Neural progenitor cell (in vitro differentiated cells): ENCODE measurements at regions not wholly inside any gene's neighbourhood (a gene's known extent, or its start where the extent isn't known, plus 50 kb on each side); places are given as distances from the start of the nearest gene placed in this dataset.

Experiments used
- EZH2 ChIP-seq: fragments of 200-600 bp; sonication (generic); IDR thresholded peaks from 2 replicates; pipeline ENCODE4 v1.6.1; 2017; ENCODE audit warnings: antibody characterized with exemption, mild to moderate bottlenecking, moderate library complexity
- TF ChIP-seq, protein P1 (sequence below): fragments of 200-600 bp; sonication (generic); IDR thresholded peaks from 2 replicates; pipeline ENCODE4 v1.5.1; 2017; ENCODE audit warnings: antibody characterized with exemption, mild to moderate bottlenecking

DNA sequence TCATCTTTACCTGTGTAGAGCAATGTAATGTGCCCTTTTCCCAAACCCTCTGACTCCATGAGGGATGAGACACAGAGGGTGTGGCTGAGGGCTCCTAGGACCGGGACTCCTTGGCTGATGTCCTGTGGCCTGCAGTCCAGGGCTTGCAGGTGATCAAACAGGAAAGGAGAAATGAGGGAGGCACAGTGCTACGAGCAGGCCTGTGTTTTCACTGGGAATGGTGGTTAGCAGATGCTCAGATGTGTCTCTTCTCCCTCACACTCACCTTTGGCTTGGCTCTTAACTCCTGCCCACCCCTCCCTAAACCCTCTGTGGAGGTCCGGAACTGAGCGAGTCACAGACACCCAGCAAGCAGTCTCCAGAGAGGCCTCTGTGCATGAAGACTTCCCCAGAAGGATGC is 254.4 kb downstream of the DAD1 start:
- TF ChIP-seq EZH2, result no peak
- TF ChIP-seq, protein P1, sequence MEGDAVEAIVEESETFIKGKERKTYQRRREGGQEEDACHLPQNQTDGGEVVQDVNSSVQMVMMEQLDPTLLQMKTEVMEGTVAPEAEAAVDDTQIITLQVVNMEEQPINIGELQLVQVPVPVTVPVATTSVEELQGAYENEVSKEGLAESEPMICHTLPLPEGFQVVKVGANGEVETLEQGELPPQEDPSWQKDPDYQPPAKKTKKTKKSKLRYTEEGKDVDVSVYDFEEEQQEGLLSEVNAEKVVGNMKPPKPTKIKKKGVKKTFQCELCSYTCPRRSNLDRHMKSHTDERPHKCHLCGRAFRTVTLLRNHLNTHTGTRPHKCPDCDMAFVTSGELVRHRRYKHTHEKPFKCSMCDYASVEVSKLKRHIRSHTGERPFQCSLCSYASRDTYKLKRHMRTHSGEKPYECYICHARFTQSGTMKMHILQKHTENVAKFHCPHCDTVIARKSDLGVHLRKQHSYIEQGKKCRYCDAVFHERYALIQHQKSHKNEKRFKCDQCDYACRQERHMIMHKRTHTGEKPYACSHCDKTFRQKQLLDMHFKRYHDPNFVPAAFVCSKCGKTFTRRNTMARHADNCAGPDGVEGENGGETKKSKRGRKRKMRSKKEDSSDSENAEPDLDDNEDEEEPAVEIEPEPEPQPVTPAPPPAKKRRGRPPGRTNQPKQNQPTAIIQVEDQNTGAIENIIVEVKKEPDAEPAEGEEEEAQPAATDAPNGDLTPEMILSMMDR, result no peak
